HCT116 (cell line): ENCODE measurements at regions not wholly inside any gene's neighbourhood (a gene's known extent, or its start where the extent isn't known, plus 50 kb on each side); places are given as distances from the start of the nearest gene placed in this dataset.

Experiments used
- ATAC-seq: fragments of 200-7000 bp; cut with Tn5 transposase; 2 replicates; pipeline ENCODE4 v1.9.1; 2020; ENCODE audit warnings: mild to moderate bottlenecking, moderate library complexity
- BruUV-seq: library from RNA; stranded (reverse); fragments of 400-500 nt; replicated peaks from 2 replicates; lab custom pipeline; 2021; lab: Mats Ljungman, UMichigan
- CTCF ChIA-PET: fragments of 300-600 bp; sonication (Branson Sonifier 250); formaldehyde crosslinking; loops from one replicate; lab custom pipeline; 2021; ENCODE audit warnings: antibody characterized with exemption; lab: Charles Lee
- POLR2A ChIA-PET: fragments of 300-600, 350-600 bp; sonication (Branson Sonifier 250); formaldehyde crosslinking; loops from one replicate; lab custom pipeline; 2021; ENCODE audit warnings: antibody characterized with exemption; lab: Charles Lee
- RAD21 ChIA-PET, 2 experiments: fragments of 300-600 bp; sonication (Branson Sonifier 250); formaldehyde crosslinking; loops; one replicate each; lab custom pipeline; 2023; ENCODE audit warnings: low total read pairs in 2 of 2; ENCODE audit not compliant: uncharacterized antibody in 2 of 2, unreplicated experiment in 2 of 2, low non-redundant PET in 1 of 2; lab: Charles Lee
- DNase-seq: peaks from one replicate; pipeline ENCODE4 v3.0.0-alpha.2; 2010; ENCODE audit warnings: low read depth, low spot score
- H2AFZ ChIP-seq: fragments of 200-600 bp; shearing (Covaris generic), sonication (generic); 2 replicates; pipeline ENCODE4 v1.6.1; 2017; ENCODE audit warnings: low read depth, mixed run types, mixed read lengths, antibody characterized with exemption, low read length; ENCODE audit not compliant: poor library complexity, severe bottlenecking
- H3K27ac ChIP-seq: 2 replicates; pipeline ENCODE4 v1.5.1; 2012; ENCODE audit warnings: low read depth, low read length
- H3K27me3 ChIP-seq: fragments of 200-600 bp; sonication (generic); 2 replicates; pipeline ENCODE4 v1.6.1; 2016; ENCODE audit warnings: mixed run types, low read length, mixed read lengths; ENCODE audit not compliant: insufficient read depth
- H3K36me3 ChIP-seq, 2 experiments: fragments of 200-500 bp in 1 of 2; fragments of 200-600 bp in 1 of 2; sonication (Bioruptor generic) in 1 of 2; sonication (generic) in 1 of 2; 2 replicates each; pipeline versions ENCODE4 v1.5.1 to v1.6.1; 2014 to 2016; ENCODE audit warnings: low read length in 2 of 2, inconsistent platforms in 1 of 2, mixed read lengths in 1 of 2, mixed run types in 1 of 2; ENCODE audit not compliant: insufficient read depth in 2 of 2, control insufficient read depth in 1 of 2
- H3K4me1 ChIP-seq, 2 experiments: fragments of 200-600 bp in 1 of 2; sonication (generic) in 1 of 2; 2 replicates each; pipeline versions ENCODE4 v1.5.1 to v1.6.1; 2012 to 2017; ENCODE audit warnings: low read length in 2 of 2, inconsistent platforms in 1 of 2, mild to moderate bottlenecking in 1 of 2, mixed read lengths in 1 of 2, mixed run types in 1 of 2, moderate library complexity in 1 of 2; ENCODE audit not compliant: insufficient read depth in 2 of 2, control insufficient read depth in 1 of 2
- H3K4me2 ChIP-seq: fragments of 200-600 bp; sonication (generic); 2 replicates; pipeline ENCODE4 v1.6.1; 2017; ENCODE audit warnings: mixed run types, low read length, mixed read lengths
- H3K4me3 ChIP-seq, 2 experiments: fragments of 200-600 bp in 1 of 2; sonication (generic) in 1 of 2; replicated peaks in 1 of 2; 2 replicates each; pipeline ENCODE4 v1.5.1; 2011 to 2016; ENCODE audit warnings: low read length in 2 of 2, control low read depth in 1 of 2, low read depth in 1 of 2, mild to moderate bottlenecking in 1 of 2, mixed read lengths in 1 of 2, mixed run types in 1 of 2
- H3K79me2 ChIP-seq: fragments of 200-600 bp; sonication (generic); 2 replicates; pipeline ENCODE4 v1.6.1; 2017; ENCODE audit warnings: mild to moderate bottlenecking, mixed run types, low read length, moderate library complexity, mixed read lengths; ENCODE audit not compliant: insufficient read depth
- H3K9ac ChIP-seq: fragments of 200-600 bp; sonication (generic); 2 replicates; pipeline ENCODE4 v1.6.1; 2016; ENCODE audit warnings: low read length, mixed read lengths
- H3K9me2 ChIP-seq: fragments of 200-600 bp; sonication (generic), shearing (Covaris generic); 2 replicates; pipeline ENCODE4 v1.6.1; 2017; ENCODE audit warnings: mixed run types, mild to moderate bottlenecking, moderate library complexity; ENCODE audit not compliant: insufficient read depth
- H3K9me3 ChIP-seq, 2 experiments: fragments of 200-500 bp in 1 of 2; fragments of 200-600 bp in 1 of 2; sonication (Bioruptor generic) in 1 of 2; sonication (generic) in 1 of 2; 2 replicates each; pipeline ENCODE4 v1.6.1; 2014 to 2017; ENCODE audit warnings: low read length in 2 of 2, mixed read lengths in 2 of 2, inconsistent platforms in 1 of 2, low read depth in 1 of 2, mild to moderate bottlenecking in 1 of 2, mixed run types in 1 of 2, moderate library complexity in 1 of 2; ENCODE audit not compliant: control insufficient read depth in 1 of 2, insufficient read depth in 1 of 2
- H4K20me1 ChIP-seq: fragments of 200-600 bp; sonication (generic), shearing (Covaris generic); 2 replicates; pipeline ENCODE4 v1.6.1; 2017; ENCODE audit warnings: mixed run types, mild to moderate bottlenecking, moderate library complexity; ENCODE audit not compliant: insufficient read depth
- EGR1 ChIP-seq: IDR thresholded peaks from 2 replicates; pipeline ENCODE4 v1.6.1; 2012; ENCODE audit warnings: low read depth
- ELF1 ChIP-seq: IDR thresholded peaks from 2 replicates; pipeline ENCODE4 v1.6.1; 2012; ENCODE audit warnings: low read depth, borderline replicate concordance
- EZH2 ChIP-seq: fragments of 200-600 bp; sonication (generic); IDR thresholded peaks from 2 replicates; pipeline ENCODE4 v1.6.1; 2017; ENCODE audit warnings: antibody characterized with exemption, mixed run types
- EZH2phosphoT487 ChIP-seq: fragments of 200-600 bp; IDR thresholded peaks from 2 replicates; pipeline ENCODE4 v1.6.1; 2018; ENCODE audit warnings: antibody characterized with exemption, borderline replicate concordance
- POLR2AphosphoS5 ChIP-seq: IDR thresholded peaks from 2 replicates; pipeline ENCODE4 v1.6.1; 2011; ENCODE audit warnings: mild to moderate bottlenecking, low read depth, low read length, moderate library complexity
- RAD21 ChIP-seq: IDR thresholded peaks from 2 replicates; pipeline ENCODE4 v1.6.1; 2012; ENCODE audit warnings: low read depth, mild to moderate bottlenecking
- SIN3A ChIP-seq: IDR thresholded peaks from 2 replicates; pipeline ENCODE4 v1.6.1; 2012; ENCODE audit warnings: low read depth
- SRF ChIP-seq: IDR thresholded peaks from 2 replicates; pipeline ENCODE4 v1.6.1; 2012; ENCODE audit warnings: low read depth
- TCF7L2 ChIP-seq: IDR thresholded peaks from 2 replicates; pipeline ENCODE4 v1.7.0; 2011; ENCODE audit warnings: borderline replicate concordance, inconsistent platforms; ENCODE audit not compliant: insufficient read depth, insufficient read length; ENCODE audit errors: extremely low read depth
- YY1 ChIP-seq: IDR thresholded peaks from 2 replicates; pipeline ENCODE4 v1.6.1; 2011; ENCODE audit warnings: low read length, low read depth, moderate library complexity, mild to moderate bottlenecking; ENCODE audit not compliant: insufficient replicate concordance; ENCODE audit errors: extremely low read depth
- ZFX ChIP-seq: fragments of 450-650 bp; IDR thresholded peaks from 2 replicates; pipeline ENCODE4 v1.6.1; 2017
- intact Hi-C: fragments of 100-400 bp; cut with micrococcal nuclease; formaldehyde crosslinking; loops from 2 replicates; pipeline ENCODE4 v1.10.0; 2022
- TF ChIP-seq, protein P1 (sequence below): IDR thresholded peaks from 2 replicates; pipeline ENCODE4 v1.6.1; 2012
- TF ChIP-seq, protein P2 (sequence below): IDR thresholded peaks from 2 replicates; pipeline ENCODE4 v1.6.1; 2012
- TF ChIP-seq, protein P3 (sequence below), 3 experiments: fragments of 200-600 bp in 1 of 3; sonication (generic) in 1 of 3; IDR thresholded peaks in 2 of 3; conservative IDR thresholded peaks in 1 of 3; 2 replicates each; pipeline ENCODE4 v1.5.1; 2012 to 2017; ENCODE audit warnings: low read depth in 2 of 3, low read length in 2 of 3, antibody characterized with exemption in 1 of 3, borderline replicate concordance in 1 of 3, control low read depth in 1 of 3, mild to moderate bottlenecking in 1 of 3, mixed read lengths in 1 of 3, mixed run types in 1 of 3, moderate library complexity in 1 of 3; ENCODE audit not compliant: insufficient read depth in 1 of 3

DNA sequence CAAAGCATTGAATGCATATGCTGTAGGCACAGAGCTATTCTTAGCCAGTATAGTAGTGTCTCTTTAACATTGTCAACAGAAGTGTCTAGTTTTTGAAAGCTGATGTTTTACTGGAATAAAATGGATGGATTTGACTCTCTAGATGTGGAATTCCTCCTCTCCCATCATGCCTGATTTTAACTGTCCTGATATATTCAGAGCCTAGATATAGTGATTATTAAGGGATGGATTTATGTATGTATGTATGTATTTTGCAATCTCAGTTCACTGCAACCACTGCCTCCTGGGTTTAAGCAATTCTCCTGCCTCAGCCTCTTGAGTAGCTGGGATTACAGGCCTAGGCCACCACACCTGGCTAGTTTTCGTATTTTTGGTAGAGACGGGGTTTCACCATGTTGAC lies 144.8 kb upstream of the NAV3 start:
- intact Hi-C loops = loop anchor here (1.0 to 5.0 kb wide), 4 partner anchors 534 to 1064 kb away; no protein-coding TSS in a partner anchor
- no TSS peak for BruUV-seq
- H3K4me1 ChIP-seq = peaks cover 0 to 3% of the 10 kb centered on the region in 2 experiments; a peak in 1 of 4 replicates
- no peak for TF ChIP-seq ZFX
- no peak for TF ChIP-seq EZH2
- TF ChIP-seq, protein P1, sequence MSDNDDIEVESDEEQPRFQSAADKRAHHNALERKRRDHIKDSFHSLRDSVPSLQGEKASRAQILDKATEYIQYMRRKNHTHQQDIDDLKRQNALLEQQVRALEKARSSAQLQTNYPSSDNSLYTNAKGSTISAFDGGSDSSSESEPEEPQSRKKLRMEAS = no peak
- TF ChIP-seq YY1 = no peak
- TF ChIP-seq, protein P2, sequence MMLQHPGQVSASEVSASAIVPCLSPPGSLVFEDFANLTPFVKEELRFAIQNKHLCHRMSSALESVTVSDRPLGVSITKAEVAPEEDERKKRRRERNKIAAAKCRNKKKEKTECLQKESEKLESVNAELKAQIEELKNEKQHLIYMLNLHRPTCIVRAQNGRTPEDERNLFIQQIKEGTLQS = no peak
- TF ChIP-seq EZH2phosphoT487 = no peak
- TF ChIP-seq SRF = no peak
- no peak for TF ChIP-seq EGR1
- TF ChIP-seq ELF1 = no peak
- TF ChIP-seq, all 23 proteins: peak for 0
- no peak for DNase-seq
- Histone ChIP-seq H3K27ac (no peak overlapping the region), H3K4me3 (no peak overlapping the region), H3K36me3 (no peaks in the 10 kb centered on the region), H2AFZ (peak overlapping the region; percentile 63), H3K4me2 (no peak overlapping the region), H3K79me2 (no peaks in the 10 kb centered on the region), H3K27me3 (no peaks in the 10 kb centered on the region), H3K9ac (no peak overlapping the region), H3K9me2 (no peaks in the 10 kb centered on the region; the same call in 1 of the 2 replicates), H4K20me1 (no peaks in the 10 kb centered on the region), H3K9me3 (no peaks in the 10 kb centered on the region)
- ChIA-PET POLR2A (no interaction called here), CTCF (interaction anchor here (0.6 to 4.1 kb wide), 11 partner anchors 71 to 731 kb away, joined by 3 to 33 read pairs (median 5); no protein-coding TSS in a partner anchor), RAD21 (interaction anchor here (0.6 to 1.4 kb wide), 5 partner anchors 160 to 637 kb away, joined by 3 to 4 read pairs (median 3); no protein-coding TSS in a partner anchor)
- no peak for ATAC-seq

DNA sequence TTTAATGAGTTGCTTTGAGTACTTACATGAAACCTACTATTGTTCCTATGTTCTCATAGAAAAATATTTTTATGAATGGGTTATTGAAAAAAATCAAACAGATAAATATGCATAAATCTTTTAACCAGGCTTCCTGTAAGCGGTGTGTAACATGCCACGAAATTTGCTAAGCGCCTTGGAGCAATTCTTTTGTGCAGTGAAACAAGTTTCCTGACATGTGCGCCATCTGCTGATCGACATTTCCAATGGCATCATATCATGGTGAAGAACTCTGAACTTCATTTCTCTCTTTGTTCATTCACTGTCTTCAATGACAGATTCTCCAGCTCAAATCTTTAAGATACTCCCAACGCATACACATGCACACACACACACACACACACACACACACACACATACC lies 145.6 kb upstream of the NAV3 start:
- Histone ChIP-seq H3K4me3 (no peak overlapping the region), H3K9me2 (no peaks in the 10 kb centered on the region; the same call in 1 of the 2 replicates), H3K36me3 (no peaks in the 10 kb centered on the region), H3K4me1 (peaks cover 0 to 3% of the 10 kb centered on the region in 2 experiments; a peak in 1 of 4 replicates), H3K27ac (no peak overlapping the region), H3K9ac (no peak overlapping the region), H3K9me3 (no peaks in the 10 kb centered on the region), H3K4me2 (peak overlapping the region; percentile 38), H2AFZ (peak overlapping the region; percentile 98), H4K20me1 (no peaks in the 10 kb centered on the region), H3K27me3 (no peaks in the 10 kb centered on the region), H3K79me2 (no peaks in the 10 kb centered on the region)
- ChIA-PET CTCF (interaction anchor here (0.6 to 4.1 kb wide), 11 partner anchors 70 to 730 kb away, joined by 3 to 33 read pairs (median 5); no protein-coding TSS in a partner anchor), RAD21 (interaction anchor here (0.9 to 1.4 kb wide), 4 partner anchors 241 to 674 kb away, joined by 3 to 4 read pairs (median 3); no protein-coding TSS in a partner anchor), POLR2A (no interaction called here)
- intact Hi-C loops = loop anchor here (1.0 to 5.0 kb wide), 4 partner anchors 533 to 1063 kb away; no protein-coding TSS in a partner anchor
- peak; percentile 94 for ATAC-seq
- BruUV-seq = no TSS peak
- peak; percentile 71 for DNase-seq
- TF ChIP-seq SRF (no peak), SIN3A (no peak), EZH2phosphoT487 (no peak), RAD21 (peak; percentile 79), TCF7L2 (no peak), POLR2AphosphoS5 (no peak), YY1 (no peak)
- TF ChIP-seq, protein P2 = no peak
- TF ChIP-seq, protein P3, sequence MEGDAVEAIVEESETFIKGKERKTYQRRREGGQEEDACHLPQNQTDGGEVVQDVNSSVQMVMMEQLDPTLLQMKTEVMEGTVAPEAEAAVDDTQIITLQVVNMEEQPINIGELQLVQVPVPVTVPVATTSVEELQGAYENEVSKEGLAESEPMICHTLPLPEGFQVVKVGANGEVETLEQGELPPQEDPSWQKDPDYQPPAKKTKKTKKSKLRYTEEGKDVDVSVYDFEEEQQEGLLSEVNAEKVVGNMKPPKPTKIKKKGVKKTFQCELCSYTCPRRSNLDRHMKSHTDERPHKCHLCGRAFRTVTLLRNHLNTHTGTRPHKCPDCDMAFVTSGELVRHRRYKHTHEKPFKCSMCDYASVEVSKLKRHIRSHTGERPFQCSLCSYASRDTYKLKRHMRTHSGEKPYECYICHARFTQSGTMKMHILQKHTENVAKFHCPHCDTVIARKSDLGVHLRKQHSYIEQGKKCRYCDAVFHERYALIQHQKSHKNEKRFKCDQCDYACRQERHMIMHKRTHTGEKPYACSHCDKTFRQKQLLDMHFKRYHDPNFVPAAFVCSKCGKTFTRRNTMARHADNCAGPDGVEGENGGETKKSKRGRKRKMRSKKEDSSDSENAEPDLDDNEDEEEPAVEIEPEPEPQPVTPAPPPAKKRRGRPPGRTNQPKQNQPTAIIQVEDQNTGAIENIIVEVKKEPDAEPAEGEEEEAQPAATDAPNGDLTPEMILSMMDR (IDR thresholded peaks at IDR 0.05 in 2 of 3, conservative IDR thresholded peaks at IDR 0.05 in 1 of 3; ENCODE audit: borderline replicate concordance in 1 of 3, insufficient read depth in 1 of 3, low read depth in 2 of 3, low read length in 2 of 3) = peak; percentile 62 to 76 (median 70); a peak in 5 of 6 replicates
